ENCODE measurements at regions not wholly inside any gene's neighbourhood (a gene's known extent, or its start where the extent isn't known, plus 50 kb on each side); places are given as distances from the start of the nearest gene placed in this dataset.

DNA sequence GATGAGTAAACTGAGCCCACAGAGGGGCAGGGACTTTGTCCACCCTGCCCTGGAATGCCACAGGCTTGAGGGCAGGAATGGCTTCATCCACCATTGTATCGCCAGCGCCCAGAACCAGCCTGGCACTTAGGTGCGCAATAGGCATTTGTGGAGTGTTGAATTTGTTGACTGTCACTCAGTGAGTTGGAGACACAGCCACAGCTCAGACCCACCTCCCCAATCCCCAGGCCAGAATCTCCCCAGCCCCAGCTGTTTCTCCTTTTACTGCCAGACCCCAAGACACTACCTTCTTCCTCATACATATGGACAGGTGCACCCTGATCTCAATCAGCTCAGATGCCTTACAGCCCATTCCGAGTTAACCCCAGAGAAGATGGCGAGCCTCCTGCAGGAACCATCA, 674.5 kb downstream of the MATN1 start:
- DNase-seq (ENCODE audit: low read depth), result no peak

DNA sequence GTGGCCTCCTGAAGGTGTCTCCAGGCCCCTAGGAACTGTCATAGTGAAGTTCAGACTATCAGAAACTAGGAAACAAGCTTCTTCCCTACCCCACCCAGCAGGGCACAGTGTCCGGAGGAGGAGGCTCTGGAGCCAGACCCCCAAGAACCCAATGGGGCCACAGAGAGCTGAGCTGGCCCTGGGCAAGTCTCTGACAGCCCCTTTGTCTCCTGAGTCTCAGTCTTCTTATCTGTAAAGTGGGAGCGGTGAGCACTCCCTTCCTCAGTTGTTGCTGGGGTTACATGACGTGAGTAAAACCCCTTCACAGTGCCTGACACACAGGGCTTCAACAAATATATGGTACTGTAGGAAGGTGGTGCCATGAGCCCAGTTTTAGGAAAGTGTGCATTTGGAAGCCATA, 675.8 kb downstream of the MATN1 start:
- DNase-seq (ENCODE audit: low read depth), result no peak

- no peak for DNase-seq (ENCODE audit: low read depth)
Observed at GRCh38 chr1:30046751-30047150, 676.6 kb downstream of the MATN1 start.

- no peak for DNase-seq (ENCODE audit: low read depth)
Observed at GRCh38 chr1:30045304-30046090, 677.9 kb downstream of the MATN1 start.

DNA sequence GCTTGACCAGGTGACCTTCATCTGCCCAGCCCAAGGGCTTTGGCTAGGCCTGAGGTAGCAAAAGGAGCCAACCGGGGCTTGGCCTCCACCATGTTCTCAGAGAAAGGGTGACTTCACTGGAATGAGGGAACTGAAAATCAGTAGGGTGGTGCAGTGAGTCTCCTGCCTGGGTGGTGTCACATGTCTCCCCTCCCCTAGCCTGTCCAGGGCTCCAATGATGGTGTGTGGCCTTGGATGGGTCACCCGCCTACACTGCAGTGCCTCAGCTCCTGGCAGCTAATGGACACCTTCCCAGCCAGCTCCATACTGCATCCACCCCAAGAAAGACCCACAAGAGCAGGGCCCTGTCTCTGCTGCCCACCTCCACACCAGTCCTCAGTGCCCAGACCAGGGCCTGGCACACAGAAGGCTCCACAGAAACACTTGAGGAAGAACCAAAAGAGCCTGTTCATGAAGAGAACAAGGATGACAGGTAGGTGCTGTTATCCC, 678.7 kb downstream of the MATN1 start:
- DNase-seq (ENCODE audit: low read depth), result no peak

GRCh38 chr1:30043731-30044408, 679.5 kb downstream of the MATN1 start:
- no peak for DNase-seq (ENCODE audit: low read depth)

DNA sequence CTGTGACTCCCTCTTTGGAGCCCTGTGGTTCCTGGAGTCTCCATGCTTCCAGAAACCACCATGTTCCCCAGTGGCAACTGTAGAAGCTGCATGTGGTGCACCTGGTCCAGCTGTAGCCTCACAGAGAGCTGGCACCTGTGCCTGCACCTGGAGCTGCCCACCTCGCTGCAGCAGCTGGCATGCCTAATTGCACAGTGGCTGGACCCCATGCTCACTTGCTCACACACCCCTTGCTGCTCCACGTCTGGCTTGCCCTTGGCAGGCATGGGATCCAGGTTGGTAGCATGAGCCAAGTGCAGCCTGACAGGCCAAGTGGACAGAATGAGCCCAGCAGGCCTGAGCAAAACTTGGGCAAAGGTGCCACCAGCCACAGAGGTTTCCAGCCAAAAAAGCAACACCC, 680.1 kb downstream of the MATN1 start:
- DNase-seq (ENCODE audit: low read depth), result no peak

DNA sequence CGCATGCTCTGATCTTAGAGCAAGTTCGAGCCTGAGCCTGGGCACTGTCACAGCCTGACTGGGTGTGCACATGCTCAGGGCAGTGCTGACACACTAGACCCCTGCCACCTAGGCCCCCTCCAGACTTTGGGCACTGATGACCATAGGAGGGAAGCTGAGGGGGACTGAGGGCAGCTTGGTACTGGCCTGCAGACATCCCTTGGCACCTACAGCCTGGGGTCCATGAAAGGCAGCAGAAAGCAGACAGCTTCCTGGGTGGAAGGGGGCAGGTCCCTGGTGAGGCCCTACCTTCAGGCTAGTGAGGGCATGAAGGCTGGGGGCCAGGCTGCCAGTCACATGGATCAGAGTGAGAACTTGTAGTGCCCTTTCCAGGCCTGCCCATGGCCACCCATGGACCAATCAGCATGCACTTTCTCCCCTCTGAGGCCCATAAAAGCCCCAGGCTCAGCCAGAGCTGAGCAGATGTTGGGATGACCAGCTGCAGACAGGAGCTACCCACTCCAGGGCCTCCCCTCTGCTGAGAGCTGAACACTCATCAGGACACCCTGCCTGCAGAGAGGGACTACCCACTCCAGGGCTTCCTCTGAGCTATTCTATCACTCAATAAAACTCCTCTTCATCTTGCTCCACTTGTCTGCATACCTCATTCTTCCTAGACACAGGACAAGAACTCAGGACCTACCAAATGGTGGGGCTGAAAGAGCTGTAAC, 680.8 kb downstream of the MATN1 start:
- no peak for DNase-seq (ENCODE audit: low read depth)

- no peak for DNase-seq (ENCODE audit: low read depth)
Observed at GRCh38 chr1:30041741-30042437, 681.5 kb downstream of the MATN1 start.

- no peak for DNase-seq (ENCODE audit: low read depth)
Observed at GRCh38 chr1:30040081-30041019, 683.0 kb downstream of the MATN1 start.

GRCh38 chr1:30039354-30040080, 683.9 kb downstream of the MATN1 start:
- no peak for DNase-seq (ENCODE audit: low read depth)

- DNase-seq (ENCODE audit: low read depth), result no peak
Observed at GRCh38 chr1:30038134-30039025, 685.0 kb downstream of the MATN1 start.

DNA sequence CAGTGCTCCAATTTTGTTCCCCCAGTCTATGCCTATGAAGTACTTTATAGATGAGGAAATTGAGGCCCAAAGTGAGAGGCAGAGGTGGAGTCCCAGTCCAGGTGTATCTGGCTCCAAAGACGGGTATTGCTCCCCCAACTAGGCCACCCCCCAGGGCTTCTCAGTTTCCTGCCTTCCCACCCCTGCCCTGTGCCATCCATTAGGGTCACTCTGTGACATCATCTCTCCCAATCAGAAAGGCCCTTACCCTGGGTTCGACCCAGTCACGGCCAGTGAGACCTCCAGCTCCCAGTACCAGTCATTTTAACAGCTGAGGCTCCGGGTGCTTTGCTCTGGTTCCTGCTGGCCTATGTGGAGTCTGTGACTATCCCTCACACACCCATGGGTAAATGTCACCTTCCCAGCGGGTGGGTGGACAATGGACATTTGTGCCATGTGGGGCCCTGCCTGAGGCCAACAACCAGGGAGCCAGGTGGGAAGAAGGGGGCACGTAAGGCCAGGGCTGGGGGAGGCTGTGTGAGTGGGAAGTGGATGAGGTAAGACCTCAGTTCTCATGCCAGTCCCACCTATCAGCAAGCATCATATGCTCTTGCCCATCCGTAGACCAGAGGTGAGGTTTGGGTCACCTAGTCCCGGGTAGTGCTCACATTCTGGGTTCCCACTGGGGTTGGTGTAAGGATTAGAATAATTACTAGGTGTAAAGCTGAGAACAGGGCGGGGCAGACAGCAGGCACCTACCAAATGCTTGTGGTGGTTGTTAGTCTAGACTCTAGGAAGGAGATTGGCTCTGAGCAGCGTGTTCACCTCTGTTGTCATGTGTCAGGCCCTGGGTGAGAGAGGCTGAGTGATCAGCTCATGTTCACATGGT, 685.9 kb downstream of the MATN1 start:
- DNase-seq (ENCODE audit: low read depth), result no peak

GRCh38 chr1:30036666-30037065, 686.7 kb downstream of the MATN1 start:
- no peak for DNase-seq (ENCODE audit: low read depth)

GRCh38 chr1:30036229-30036547, 687.2 kb downstream of the MATN1 start:
- no peak for DNase-seq (ENCODE audit: low read depth)

DNA sequence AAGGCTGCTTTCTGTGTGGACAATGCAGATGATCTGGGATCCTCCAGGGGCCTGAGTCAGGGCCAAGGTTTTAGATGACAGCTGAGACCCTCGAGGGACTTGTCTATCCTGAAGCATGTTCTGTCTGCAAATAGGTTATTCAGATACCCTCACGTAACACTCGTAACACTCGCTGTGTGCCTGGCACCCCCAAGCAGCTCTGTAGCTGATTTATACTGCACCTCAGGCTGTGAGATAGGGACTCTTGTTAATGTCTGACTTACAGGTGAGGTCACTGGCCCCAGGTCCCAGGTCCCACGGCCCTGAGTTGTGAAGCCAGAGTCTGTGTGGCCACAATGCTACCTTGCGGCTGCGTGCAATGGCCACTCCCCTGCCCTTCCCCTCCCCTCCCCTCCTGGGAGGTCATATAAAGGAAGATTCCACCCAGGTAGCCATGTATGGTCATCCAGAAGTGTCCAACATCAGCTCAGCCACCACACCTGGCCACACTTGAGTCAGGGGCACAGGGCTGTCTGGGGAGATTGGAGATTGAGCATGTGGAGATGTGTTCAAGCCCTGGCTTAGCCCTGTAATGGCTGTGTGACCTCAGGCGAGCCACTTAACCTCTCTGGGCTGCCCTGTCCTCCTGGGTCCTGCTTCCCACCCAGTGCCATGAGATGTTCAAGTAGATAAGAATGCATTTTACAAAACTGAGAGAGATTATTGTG, 687.7 kb downstream of the MATN1 start:
- no peak for DNase-seq (ENCODE audit: low read depth)

- no peak for DNase-seq (ENCODE audit: low read depth)
Observed at GRCh38 chr1:30034627-30035521, 688.5 kb downstream of the MATN1 start.
